Fibroblast of skin of scalp (primary cell): ENCODE measurements at regions not wholly inside any gene's neighbourhood (a gene's known extent, or its start where the extent isn't known, plus 50 kb on each side); places are given as distances from the start of the nearest gene placed in this dataset.
A peak's percentile ranks its signal among the peaks of the same experiment; 100 is the strongest.

Source experiments
- DNase-seq: peaks from one replicate; pipeline ENCODE4 v3.0.0-alpha.2; 2013

DNA sequence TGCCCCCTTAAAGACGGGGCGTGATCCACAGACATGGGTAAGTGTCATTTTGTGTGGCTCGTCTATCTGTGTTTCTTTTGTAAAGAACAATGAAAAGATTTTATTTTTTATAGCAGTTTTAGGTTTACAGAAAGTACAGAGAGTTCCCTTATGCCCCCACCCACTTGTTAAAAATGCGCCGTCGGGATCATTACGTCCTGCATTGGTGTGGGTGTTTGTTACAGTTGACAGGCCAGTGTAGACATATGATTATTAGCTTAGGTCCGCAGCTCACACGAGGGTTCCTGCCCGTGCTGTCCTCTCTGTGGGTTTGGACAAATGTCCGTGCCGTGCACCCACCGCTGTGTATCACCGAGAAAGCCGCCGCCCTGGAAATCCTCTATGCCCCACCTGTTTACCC, 50.5 kb downstream of the RGS12 start:
- no peak for DNase-seq

DNA sequence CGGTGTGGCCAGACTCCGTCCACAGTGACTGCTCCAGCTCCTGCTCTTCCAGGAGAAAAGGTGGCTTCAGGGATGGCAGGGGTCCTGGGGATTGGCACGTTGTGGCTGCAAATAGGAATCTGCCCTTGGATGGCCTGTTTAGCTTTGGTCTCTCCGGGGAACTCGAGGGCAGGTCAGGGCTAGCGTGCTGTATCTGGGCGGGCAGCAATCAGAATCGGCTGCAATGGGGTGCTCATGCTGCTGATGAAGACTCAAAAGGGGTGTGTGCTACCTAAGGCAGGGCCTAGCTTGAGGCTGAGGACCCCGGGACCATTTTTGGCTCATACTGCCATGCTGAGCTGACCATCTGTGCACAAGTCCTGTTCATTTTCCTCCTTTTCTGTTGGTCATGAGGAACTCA, 51.3 kb downstream of the RGS12 start:
- no peak for DNase-seq

DNA sequence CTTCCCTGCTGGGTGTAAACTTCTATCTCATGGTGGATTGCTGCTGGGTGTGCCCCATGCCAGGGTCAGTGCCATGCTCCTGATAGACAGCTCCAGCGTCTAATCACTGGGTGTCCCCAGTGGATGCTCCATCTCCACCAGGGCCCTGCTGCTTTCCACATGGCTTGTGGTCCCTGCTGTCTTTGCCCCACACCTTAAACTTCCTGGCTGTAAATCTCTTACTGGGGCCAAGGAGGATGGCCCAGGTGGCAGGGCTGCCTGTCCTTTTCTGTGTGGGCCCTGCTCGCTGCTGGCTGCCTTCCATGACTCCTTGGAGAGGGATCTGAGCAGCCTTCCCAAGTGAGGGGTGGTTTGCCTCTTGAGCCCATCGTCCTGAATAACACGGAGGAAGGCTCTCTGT, 51.8 kb downstream of the RGS12 start:
- DNase-seq: no peak

DNA sequence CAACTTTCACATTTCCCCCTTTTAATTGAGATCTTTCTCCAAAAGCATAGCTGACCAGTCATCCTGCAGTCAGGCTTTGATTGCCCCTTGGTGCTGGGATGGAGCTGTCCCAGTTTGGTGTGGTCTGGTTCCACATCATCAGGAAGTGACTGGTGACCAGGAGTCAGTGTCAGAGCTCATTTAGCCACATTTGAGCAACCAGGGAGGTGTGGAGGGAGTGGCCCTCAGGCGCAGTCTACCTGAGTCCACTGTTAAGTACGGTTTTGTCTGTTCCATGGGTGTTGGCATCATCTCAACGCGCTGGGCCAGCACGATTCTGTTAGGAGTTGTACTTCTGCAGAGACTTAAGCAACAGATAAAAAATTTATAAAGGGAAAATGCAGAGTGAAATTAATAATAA, 52.6 kb downstream of the RGS12 start:
- DNase-seq: no peak

GRCh38 chr4:3346146-3346545, 53.3 kb downstream of the RGS12 start:
- DNase-seq: peak; percentile 75

- no peak for DNase-seq
Measured at GRCh38 chr4:3347871-3348270, 55.0 kb downstream of the RGS12 start.

DNA sequence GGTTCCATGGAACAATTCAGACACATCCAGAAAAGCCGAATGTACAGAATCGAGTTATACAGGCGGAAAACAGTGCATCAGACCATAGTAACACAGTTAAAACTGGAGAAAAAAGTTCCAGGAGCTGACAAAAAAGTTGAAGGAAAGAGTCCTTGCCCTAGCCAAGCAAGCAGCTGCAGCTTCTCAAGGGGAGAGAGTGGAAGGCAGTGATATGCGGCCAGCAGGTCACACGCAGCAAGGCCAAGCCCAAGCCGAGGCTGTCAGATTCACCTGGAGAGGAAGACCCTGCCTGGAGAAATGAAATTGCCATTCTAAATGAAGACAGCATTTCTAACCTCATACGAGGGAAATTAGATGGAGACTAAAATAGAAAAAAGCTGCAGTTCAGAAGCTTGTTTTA, 55.8 kb downstream of the RGS12 start:
- DNase-seq: no peak

DNA sequence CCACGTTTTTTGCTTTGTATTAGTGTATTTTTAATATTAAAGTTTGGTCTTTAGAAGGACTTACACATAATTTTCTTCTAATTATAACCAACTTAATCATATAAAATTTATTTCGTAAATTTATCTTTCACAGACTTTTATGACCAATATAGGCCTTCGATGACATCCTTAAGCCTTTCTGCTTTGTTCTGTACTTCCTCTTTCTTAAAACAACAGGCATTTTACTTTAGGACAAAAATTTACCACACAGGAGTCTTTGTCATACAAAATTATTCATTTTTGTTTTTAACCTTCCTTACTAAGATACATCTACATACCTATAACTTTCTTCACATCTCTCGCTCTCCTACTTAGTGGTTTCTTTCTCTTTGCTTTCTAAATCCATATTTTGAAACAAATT, 56.3 kb downstream of the RGS12 start:
- DNase-seq: no peak

DNA sequence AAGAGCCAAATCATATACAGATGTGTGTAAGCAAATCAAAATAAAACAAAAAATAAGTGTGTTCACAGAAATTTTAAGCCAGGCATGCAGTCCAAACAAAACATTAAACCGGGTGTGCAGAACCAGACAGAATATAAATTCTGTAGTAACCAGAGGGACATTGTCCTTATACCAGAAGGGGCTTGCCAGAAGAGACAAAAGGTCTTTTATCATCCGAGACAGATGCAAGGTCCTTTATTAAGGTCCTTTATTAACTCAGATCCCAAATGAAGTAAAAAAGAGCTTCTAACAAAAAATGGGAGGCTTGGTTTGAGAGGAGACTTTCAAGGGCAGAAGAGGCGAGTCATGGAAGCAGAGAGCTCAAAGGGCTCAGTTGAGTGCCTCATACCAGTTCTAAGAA, 59.2 kb downstream of the RGS12 start:
- no peak for DNase-seq

GRCh38 chr4:3352505-3352904, 59.7 kb downstream of the RGS12 start:
- DNase-seq: no peak

DNA sequence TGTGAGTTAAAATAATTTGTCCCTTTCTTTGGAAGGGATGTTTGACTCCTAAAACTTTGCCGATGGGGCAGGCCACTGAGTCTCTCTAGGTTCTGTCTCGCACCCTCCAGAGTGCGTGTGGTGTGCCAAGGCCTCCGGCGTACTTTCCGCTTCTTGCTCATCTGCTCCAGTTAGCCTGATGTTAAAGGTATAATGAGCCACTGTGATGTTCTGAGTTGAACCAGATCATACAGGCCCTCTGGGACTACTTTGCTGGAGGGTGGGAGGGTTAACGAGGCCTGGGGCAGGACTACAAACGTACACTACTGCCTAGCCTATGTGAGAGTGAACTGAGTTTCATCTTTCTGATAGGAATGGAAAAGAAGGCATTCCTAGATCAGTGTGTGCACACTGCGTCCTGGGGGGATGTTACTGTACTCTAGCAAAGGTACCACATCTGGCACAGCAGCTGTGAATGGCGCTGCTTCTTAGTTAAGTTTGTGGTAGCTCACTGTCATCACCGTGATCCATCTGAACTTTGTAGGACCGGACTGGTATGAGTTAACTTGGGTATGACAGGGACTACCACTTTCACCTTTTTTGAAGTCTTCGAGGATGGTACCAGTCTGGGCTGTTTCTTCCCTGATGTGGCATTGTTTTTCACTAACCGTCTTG, 60.2 kb downstream of the RGS12 start:
- DNase-seq: no peak

- DNase-seq: no peak
Measured at GRCh38 chr4:3353752-3354454, 61.1 kb downstream of the RGS12 start.

DNA sequence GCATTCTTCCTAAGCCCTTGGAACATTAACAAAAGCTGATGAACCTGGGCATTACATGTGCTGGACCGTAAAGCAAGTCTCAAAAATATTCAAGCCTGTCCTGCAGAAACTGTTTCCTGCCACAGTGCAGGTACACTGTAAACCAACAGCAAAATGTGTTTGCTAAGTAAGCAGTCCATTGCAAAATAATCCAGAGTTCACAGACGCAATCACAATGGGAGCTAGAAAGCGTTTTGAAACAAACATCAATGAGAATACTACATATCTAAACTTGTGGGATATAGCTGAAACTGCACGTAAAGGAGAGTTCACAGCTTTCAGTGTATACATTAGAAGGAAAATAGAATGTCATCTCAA, 61.6 kb downstream of the RGS12 start:
- DNase-seq: no peak

DNA sequence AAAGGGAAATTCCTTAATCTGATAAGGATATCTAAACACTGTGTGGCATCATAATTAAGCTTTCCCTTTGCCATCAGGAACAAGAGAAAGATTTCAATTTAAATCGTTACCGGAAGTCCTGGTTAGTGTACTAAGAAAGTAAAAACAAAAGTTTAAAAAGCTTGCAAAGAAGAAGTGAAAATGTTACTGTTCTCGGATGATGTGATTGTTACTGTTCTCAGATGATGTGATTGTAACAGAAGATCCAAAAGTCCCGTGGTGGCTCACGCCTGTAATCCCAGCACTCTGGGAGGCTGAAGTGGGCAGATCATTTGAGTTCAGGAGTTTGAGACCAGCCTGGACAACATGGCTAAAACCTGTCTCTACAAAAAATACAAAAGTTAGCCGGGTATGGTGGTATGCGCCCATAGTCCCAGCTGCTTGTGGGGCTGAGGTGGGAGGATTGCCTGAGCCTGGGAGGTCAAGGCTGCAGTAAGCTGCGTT, 62.5 kb downstream of the RGS12 start:
- DNase-seq: no peak

- no peak for DNase-seq
Measured at GRCh38 chr4:3358656-3359055, 65.8 kb downstream of the RGS12 start.

DNA sequence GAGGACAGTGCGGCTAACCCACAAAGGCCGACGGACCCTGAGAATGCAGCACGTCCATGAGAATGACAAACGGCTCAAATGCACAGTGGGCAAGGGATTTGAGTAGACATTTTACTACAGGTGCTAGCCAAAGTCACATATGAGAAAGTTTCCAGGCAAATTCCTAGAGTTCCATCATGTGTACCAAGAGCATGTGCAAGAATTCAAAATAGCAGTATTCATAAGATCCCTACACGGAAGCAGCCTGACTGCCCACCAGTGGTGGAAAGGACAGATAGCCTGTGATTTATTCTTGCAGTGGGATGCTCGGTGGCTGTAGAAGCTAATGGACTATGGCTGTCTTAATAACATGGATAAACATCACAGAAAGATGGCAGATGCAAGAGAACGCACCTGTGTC, 68.0 kb downstream of the RGS12 start:
- DNase-seq: no peak

GRCh38 chr4:3361406-3361805, 68.6 kb downstream of the RGS12 start:
- no peak for DNase-seq

DNA sequence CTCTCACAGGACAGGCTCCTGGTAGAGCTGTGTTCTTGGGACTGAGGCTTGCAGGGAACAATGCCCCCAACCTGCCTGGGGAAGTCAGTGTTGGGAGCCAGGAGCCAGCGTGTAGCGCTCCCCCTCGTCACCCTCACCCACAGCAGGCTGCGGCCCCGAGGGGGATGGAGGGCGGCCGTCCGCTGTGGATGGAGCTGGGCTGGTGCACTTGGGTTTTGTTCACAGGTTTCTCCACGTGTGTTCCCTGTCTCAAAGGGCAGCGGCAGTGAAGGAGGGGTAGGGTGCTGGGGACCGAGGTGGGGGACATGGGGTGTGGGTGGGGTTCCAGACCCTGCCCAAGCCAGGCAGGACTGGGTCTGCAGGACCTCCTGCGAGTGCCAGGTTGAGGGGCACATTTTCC, 69.1 kb downstream of the RGS12 start:
- no peak for DNase-seq

DNA sequence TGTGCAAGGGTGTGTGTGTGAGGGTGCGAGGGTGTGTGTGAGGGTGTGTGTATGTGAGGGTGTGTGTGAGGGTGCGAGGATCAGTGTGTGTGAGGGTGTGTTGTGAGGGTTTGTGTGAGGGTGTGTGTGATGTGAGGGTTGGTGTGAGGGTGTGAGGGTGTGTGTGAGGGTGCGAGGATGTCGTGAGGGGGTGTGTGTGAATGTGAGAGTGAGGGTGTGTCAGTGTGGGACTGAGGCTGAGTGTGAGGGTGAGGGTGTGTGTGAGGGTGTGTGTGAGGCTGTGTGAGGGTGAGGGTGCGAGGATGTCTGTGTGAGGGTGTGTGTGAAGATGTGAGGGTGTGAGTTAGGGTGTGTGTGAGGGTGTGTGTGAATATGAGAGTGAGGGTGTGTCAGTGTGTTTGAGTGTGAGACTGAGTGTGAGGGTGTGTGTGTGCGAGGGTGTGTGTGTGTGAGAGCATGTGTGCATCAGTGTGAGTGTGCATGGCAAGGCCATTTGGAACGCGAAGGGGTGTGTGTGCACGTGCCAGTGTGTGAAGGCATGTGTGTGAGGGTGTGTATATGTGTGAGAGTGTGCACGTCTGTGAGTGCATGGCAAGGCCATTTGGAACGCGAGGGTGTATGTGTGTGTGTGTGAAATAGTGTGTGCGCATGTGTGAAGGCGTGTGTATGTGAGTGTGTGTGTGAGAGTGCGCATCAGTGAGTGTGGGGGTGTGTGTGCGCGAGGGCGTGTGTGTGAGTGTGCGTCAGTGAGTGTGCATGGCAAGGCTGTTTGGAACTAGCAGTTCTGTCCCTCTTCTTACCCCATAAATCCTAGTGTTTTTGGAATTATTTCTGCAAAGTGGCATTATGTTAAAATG, 69.8 kb downstream of the RGS12 start:
- no peak for DNase-seq

GRCh38 chr4:3363411-3364141, 70.8 kb downstream of the RGS12 start:
- DNase-seq: no peak

- DNase-seq: no peak
Measured at GRCh38 chr4:3364199-3364598, 71.4 kb downstream of the RGS12 start.

- DNase-seq: no peak
Measured at GRCh38 chr4:3364634-3365314, 72.0 kb downstream of the RGS12 start.
